SK-N-MC (cell line): ENCODE measurements at regions not wholly inside any gene's neighbourhood (a gene's known extent, or its start where the extent isn't known, plus 50 kb on each side); places are given as distances from the start of the nearest gene placed in this dataset.

Experiments used
- EZH2 ChIP-seq: fragments of 200-600 bp; sonication (generic); IDR thresholded peaks from one replicate; pipeline ENCODE4 v1.6.1; 2017; ENCODE audit warnings: antibody characterized with exemption
- FOXP2 ChIP-seq: optimal IDR thresholded peaks from 2 replicates; pipeline ENCODE3; 2011; ENCODE audit warnings: mild to moderate bottlenecking, moderate library complexity; ENCODE audit not compliant: insufficient read depth; ENCODE audit errors: extremely low read length, control extremely low read depth
- POLR2AphosphoS5 ChIP-seq: IDR thresholded peaks from 2 replicates; pipeline ENCODE4 v1.6.1; 2012; ENCODE audit warnings: mild to moderate bottlenecking, low read depth, low read length, borderline replicate concordance

DNA sequence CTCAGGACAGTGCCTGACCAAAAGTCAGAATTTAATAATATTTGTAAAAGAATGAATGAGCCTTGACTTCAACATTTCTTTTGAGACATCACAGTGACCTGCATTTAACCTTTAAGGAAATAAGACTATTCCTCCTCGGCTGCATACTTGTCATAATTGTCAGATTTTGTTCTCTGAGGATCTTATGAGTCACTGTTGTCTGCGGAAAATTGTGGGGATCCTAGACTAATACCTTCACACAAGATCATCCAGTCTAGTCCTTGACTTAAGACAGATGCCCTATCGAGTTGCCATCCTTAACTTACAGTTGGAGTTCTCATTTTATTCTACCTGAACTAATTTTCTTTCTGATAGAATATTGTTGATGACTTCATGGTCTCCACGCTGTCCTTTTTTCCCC is 198.4 kb downstream of the DLEU7 start:
- TF ChIP-seq EZH2 (no peak), POLR2AphosphoS5 (no peak), FOXP2 (no peak)
